ENCODE measurements at regions not wholly inside any gene's neighbourhood (a gene's known extent, or its start where the extent isn't known, plus 50 kb on each side); places are given as distances from the start of the nearest gene placed in this dataset.
A peak's percentile ranks its signal among the peaks of the same experiment; 100 is the strongest.

- DNase-seq: no peak
- H3K4me1 ChIP-seq: no peaks in the 10 kb centered on the region
- peaks cover 0 to 12% (median 0%) of the 10 kb centered on the region in 3 donors for H3K27me3 ChIP-seq
- WGBS, 5 donors: 63 to 73% (median 66%) methylated on average over 4 of the region's 4 CpGs
- no peak overlapping the region for H3K4me3 ChIP-seq
- intact Hi-C loops (cut with DNase I; ENCODE audit: low total_unique reads): no loop called here
- H3K27ac ChIP-seq: no peak overlapping the region
- no peaks in the 10 kb centered on the region for H3K9me3 ChIP-seq
- no peaks in the 10 kb centered on the region for H3K36me3 ChIP-seq
- TF ChIP-seq POLR2A (IDR thresholded peaks at IDR 0.05) (no peak), POLR2AphosphoS5 (IDR thresholded peaks at IDR 0.05) (no peak), EP300 (IDR thresholded peaks at IDR 0.05) (no peak)
- TF ChIP-seq, protein P1, sequence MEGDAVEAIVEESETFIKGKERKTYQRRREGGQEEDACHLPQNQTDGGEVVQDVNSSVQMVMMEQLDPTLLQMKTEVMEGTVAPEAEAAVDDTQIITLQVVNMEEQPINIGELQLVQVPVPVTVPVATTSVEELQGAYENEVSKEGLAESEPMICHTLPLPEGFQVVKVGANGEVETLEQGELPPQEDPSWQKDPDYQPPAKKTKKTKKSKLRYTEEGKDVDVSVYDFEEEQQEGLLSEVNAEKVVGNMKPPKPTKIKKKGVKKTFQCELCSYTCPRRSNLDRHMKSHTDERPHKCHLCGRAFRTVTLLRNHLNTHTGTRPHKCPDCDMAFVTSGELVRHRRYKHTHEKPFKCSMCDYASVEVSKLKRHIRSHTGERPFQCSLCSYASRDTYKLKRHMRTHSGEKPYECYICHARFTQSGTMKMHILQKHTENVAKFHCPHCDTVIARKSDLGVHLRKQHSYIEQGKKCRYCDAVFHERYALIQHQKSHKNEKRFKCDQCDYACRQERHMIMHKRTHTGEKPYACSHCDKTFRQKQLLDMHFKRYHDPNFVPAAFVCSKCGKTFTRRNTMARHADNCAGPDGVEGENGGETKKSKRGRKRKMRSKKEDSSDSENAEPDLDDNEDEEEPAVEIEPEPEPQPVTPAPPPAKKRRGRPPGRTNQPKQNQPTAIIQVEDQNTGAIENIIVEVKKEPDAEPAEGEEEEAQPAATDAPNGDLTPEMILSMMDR (IDR thresholded peaks at IDR 0.05): no peak
Observed at GRCh38 chr2:23326330-23326729, 58.6 kb upstream of the KLHL29 start.

DNA sequence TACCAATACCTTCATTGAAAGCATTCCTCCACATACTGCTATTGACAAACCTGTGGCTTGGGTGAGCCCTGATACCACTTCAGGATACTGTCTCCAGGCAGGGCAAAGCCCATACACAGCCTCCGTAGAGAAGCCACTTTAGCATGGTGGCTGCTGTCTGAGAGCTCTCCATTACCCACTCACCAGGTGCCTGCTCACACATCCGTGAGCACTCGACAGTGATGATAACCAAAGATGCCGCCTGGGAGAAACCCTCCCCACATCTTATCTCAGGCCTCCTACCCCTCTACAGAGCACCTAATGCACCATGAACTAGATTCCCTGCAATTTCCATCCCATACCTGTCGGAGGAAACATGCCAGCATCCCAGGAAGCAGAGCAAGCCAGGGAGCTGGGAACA lies 57.6 kb upstream of the KLHL29 start:
- Histone ChIP-seq H3K27me3 (peaks cover 0 to 20% (median 5%) of the 10 kb centered on the region in 3 donors), H3K36me3 (no peaks in the 10 kb centered on the region), H3K9me3 (no peaks in the 10 kb centered on the region), H3K27ac (no peak overlapping the region), H3K4me1 (no peaks in the 10 kb centered on the region), H3K4me3 (no peak overlapping the region)
- 75 to 87% (median 84%) methylated on average over 5 of the region's 5 CpGs for WGBS, 5 donors
- TF ChIP-seq, protein P1 (IDR thresholded peaks at IDR 0.05): no peak
- no peak for TF ChIP-seq POLR2A (IDR thresholded peaks at IDR 0.05)
- no peak for TF ChIP-seq POLR2AphosphoS5 (IDR thresholded peaks at IDR 0.05)
- TF ChIP-seq EP300 (IDR thresholded peaks at IDR 0.05): no peak
- no peak for DNase-seq
- intact Hi-C loops (cut with DNase I; ENCODE audit: low total_unique reads): no loop called here

- Histone ChIP-seq H3K4me3 (no peak overlapping the region), H3K27ac (no peak overlapping the region), H3K27me3 (peaks cover 0 to 24% (median 5%) of the 10 kb centered on the region in 3 donors), H3K9me3 (no peaks in the 10 kb centered on the region), H3K4me1 (no peaks in the 10 kb centered on the region), H3K36me3 (no peaks in the 10 kb centered on the region)
- intact Hi-C loops (cut with DNase I; ENCODE audit: low total_unique reads): no loop called here
- peak in 1 of 2 donors; percentile 18 for DNase-seq
- WGBS, 5 donors: 54 to 69% (median 61%) methylated on average over 3 of the region's 3 CpGs
- no peak for TF ChIP-seq POLR2A (IDR thresholded peaks at IDR 0.05)
- TF ChIP-seq EP300 (IDR thresholded peaks at IDR 0.05): no peak
- no peak for TF ChIP-seq POLR2AphosphoS5 (IDR thresholded peaks at IDR 0.05)
- TF ChIP-seq, protein P1 (IDR thresholded peaks at IDR 0.05): no peak
Observed at GRCh38 chr2:23327887-23328286, 57.1 kb upstream of the KLHL29 start.

DNA sequence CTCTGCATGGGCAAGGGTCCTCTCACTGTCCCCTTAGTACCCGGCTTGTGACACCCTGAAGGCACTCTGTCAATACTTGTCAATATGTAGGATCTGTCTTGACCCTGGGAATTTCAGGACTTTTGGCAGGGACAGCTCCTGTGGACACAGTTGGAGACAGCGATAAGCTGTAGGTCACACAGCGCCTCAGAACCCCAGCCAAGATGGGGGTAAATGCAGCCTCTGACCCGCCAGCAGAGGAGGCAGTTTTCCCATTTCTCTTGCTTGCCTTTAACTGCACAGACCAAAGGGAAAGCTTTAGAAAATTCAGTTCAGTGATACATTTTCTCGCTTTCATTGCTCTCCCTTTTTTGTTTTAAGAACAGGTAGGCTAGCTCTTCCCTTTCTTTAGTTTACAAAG lies 54.8 kb upstream of the KLHL29 start:
- no peaks in the 10 kb centered on the region for H3K9me3 ChIP-seq
- H3K4me1 ChIP-seq: no peaks in the 10 kb centered on the region
- no peaks in the 10 kb centered on the region for H3K36me3 ChIP-seq
- WGBS, 5 donors: 37 to 56% (median 37%) methylated on average over 5 of the region's 5 CpGs
- intact Hi-C loops (cut with DNase I; ENCODE audit: low total_unique reads): no loop called here
- TF ChIP-seq EP300 (IDR thresholded peaks at IDR 0.05) (no peak), POLR2AphosphoS5 (IDR thresholded peaks at IDR 0.05) (no peak), POLR2A (IDR thresholded peaks at IDR 0.05) (no peak)
- TF ChIP-seq, protein P1 (IDR thresholded peaks at IDR 0.05): no peak
- H3K4me3 ChIP-seq: no peak overlapping the region
- H3K27me3 ChIP-seq: peaks cover 0 to 25% (median 5%) of the 10 kb centered on the region in 3 donors
- DNase-seq: peak in 1 of 2 donors; percentile 44
- no peak overlapping the region for H3K27ac ChIP-seq

Small RNA genes lying in the stretch of these regions (small RNA-seq; reads per million reads assigned to genes)
- gene AC099799.1 (0 reads per million in 4 donors), gene RN7SL117P (0 reads per million in 4 donors), gene RNA5SP87 (1.7 to 3.9 (median 1.8) reads per million in 4 donors)
